Stimulated activated naive B cell treated with anti-CD40 and anti-IgM and Interleukin-4, amounts not matched to agents 10 μg/mL and 1 μg/mL and 100 μg/mL, for 72 hours (primary cell): ENCODE measurements at regions not wholly inside any gene's neighbourhood (a gene's known extent, or its start where the extent isn't known, plus 50 kb on each side); places are given as distances from the start of the nearest gene placed in this dataset.
"Not testable (repeated sequence)": the region's sequence is repeated elsewhere in the genome, so short reads cannot be mapped to it uniquely, and the experiment has no call there.

Experiments used
- ATAC-seq, 2 donors: fragments of 150-1000 bp; cut with Tn5 transposase; replicated peaks; 2 replicates each; pipeline ENCODE4 v1.10.0; 2021; ENCODE audit warnings: moderate library complexity in 1 of 2
- DNase-seq: peaks from one replicate; pipeline ENCODE4 v3.0.0; 2021
- H3K27ac Mint-ChIP-seq: one replicate; pipeline ENCODE4 v1.8.0; 2022; ENCODE audit warnings: mild to moderate bottlenecking, mixed read lengths
- H3K27me3 Mint-ChIP-seq, 2 donors: one replicate each; pipeline ENCODE4 v1.8.0; 2022; ENCODE audit warnings: mixed read lengths in 2 of 2
- H3K36me3 Mint-ChIP-seq, 2 donors: one replicate each; pipeline ENCODE4 v1.8.0; 2022; ENCODE audit warnings: mixed read lengths in 2 of 2, mild to moderate bottlenecking in 1 of 2
- H3K4me1 Mint-ChIP-seq, 2 donors: one replicate each; pipeline ENCODE4 v1.8.0; 2022; ENCODE audit warnings: mixed read lengths in 2 of 2, mild to moderate bottlenecking in 1 of 2
- H3K4me3 Mint-ChIP-seq, 2 donors: one replicate each; pipeline ENCODE4 v1.8.0; 2022; ENCODE audit warnings: mild to moderate bottlenecking in 2 of 2, mixed read lengths in 2 of 2, moderate library complexity in 1 of 2
- H3K9me3 Mint-ChIP-seq, 2 donors: one replicate each; pipeline ENCODE4 v1.8.0; 2022; ENCODE audit warnings: mixed read lengths in 2 of 2, mild to moderate bottlenecking in 1 of 2

GRCh38 chr1:203401199-203401877 lies 50.4 kb upstream of the FMOD start:
- Mint-ChIP-seq H3K4me1 (peaks cover 18 to 22% of the 10 kb centered on the region in 2 donors), H3K27ac (no peak overlapping the region), H3K36me3 (peaks cover 0 to 3% of the 10 kb centered on the region in 2 donors), H3K9me3 (no peaks in the 10 kb centered on the region), H3K27me3 (peaks cover 23 to 30% of the 10 kb centered on the region in 2 donors), H3K4me3 (no peak overlapping the region)
- ATAC-seq (no peak), DNase-seq (no peak)

GRCh38 chr1:203402152-203402551 lies 51.2 kb upstream of the FMOD start:
- Mint-ChIP-seq H3K27ac (no peak overlapping the region), H3K4me3 (no peak overlapping the region)
- DNase-seq: no peak

DNA sequence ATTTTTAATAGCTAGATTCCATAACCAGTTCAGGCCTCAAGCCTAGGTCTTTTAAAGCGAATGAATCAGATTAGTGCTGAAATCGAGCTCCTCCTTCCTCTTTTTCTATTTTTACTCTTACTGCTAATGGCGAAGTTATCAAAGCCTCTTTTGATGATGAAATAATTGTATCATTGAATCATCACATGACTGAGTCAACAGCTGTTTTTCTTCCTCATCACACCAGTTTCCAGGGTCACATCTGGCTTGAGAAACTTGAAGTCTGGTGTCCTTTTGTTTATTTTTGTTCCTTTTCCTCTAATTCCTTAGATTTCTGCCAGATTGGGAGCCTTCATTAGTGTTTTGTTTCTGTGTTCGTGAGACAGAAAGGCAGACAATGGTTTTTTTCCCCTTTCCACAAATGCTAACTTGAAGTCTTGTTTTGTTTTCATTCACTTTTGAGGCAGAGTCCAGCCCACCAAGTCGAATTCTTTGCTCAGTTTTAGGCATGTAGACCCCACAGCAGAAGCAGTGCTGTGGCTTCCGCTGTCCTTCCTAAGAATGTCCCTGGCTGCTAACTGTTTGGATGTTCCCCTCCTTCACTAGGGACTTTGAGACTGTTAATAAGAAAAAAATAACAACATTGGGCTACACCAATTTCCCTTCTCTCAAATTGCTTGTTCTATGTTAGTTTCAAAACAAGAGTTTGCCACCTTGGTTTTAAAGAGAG lies 51.9 kb upstream of the FMOD start:
- Mint-ChIP-seq H3K36me3 (peaks cover 0 to 3% of the 10 kb centered on the region in 2 donors), H3K9me3 (peaks cover 0 to 1% of the 10 kb centered on the region in 2 donors), H3K4me3 (no peak overlapping the region), H3K4me1 (peaks cover 9 to 10% of the 10 kb centered on the region in 2 donors), H3K27me3 (peaks cover 17 to 19% of the 10 kb centered on the region in 2 donors), H3K27ac (no peak overlapping the region)
- ATAC-seq: no peak
- DNase-seq: no peak

More at GRCh38 chr1:203402152-203402551, 51.2 kb upstream of the FMOD start:
- H3K9me3 Mint-ChIP-seq: peaks cover 0 to under 1% of the 10 kb centered on the region in 2 donors
- H3K36me3 Mint-ChIP-seq: peaks cover 0 to 3% of the 10 kb centered on the region in 2 donors
- H3K4me1 Mint-ChIP-seq: peaks cover 13 to 15% of the 10 kb centered on the region in 2 donors
- ATAC-seq: no peak
- H3K27me3 Mint-ChIP-seq: peaks cover 19 to 24% of the 10 kb centered on the region in 2 donors

- H3K27me3 Mint-ChIP-seq: peaks cover 13 to 17% of the 10 kb centered on the region in 2 donors
- H3K27ac Mint-ChIP-seq: peak overlapping the region; percentile 78
- H3K4me1 Mint-ChIP-seq: peaks cover 10 to 13% of the 10 kb centered on the region in 2 donors
- DNase-seq (no peak), ATAC-seq (no peak)
- H3K9me3 Mint-ChIP-seq: peaks cover 0 to 1% of the 10 kb centered on the region in 2 donors
- no peak overlapping the region for H3K4me3 Mint-ChIP-seq
- peaks cover 0 to 3% of the 10 kb centered on the region in 2 donors for H3K36me3 Mint-ChIP-seq
These were observed 52.7 kb upstream of the FMOD start for GRCh38 chr1:203403586-203403985.

DNA sequence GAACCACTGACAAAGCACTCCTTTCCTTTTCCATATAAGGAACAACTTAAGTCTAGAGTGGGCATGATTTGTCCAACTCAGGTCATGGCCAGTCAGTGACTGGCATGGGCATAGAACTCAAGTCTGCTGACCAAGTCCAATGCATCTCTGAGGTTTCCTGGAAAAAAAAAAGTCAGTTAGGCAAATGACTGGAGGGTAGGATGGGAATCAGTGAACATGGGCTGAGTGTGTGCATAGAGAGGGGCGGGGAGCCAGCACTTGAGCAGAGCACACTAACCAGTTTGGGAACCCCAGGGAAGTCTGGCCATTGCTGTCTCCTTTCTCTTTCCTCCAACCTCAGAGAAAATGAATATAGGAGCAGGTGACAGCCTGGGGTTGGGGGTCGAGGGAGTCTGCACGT lies 53.6 kb upstream of the FMOD start:
- H3K9me3 Mint-ChIP-seq: peaks cover 0 to 1% of the 10 kb centered on the region in 2 donors
- H3K36me3 Mint-ChIP-seq: peaks cover 0 to 3% of the 10 kb centered on the region in 2 donors
- H3K27me3 Mint-ChIP-seq: peaks cover 12 to 17% of the 10 kb centered on the region in 2 donors
- peaks cover 16 to 23% of the 10 kb centered on the region in 2 donors for H3K4me1 Mint-ChIP-seq
- peak overlapping the region; percentile 0 for H3K27ac Mint-ChIP-seq
- H3K4me3 Mint-ChIP-seq: no peak overlapping the region
- ATAC-seq (no peak), DNase-seq (no peak)

DNA sequence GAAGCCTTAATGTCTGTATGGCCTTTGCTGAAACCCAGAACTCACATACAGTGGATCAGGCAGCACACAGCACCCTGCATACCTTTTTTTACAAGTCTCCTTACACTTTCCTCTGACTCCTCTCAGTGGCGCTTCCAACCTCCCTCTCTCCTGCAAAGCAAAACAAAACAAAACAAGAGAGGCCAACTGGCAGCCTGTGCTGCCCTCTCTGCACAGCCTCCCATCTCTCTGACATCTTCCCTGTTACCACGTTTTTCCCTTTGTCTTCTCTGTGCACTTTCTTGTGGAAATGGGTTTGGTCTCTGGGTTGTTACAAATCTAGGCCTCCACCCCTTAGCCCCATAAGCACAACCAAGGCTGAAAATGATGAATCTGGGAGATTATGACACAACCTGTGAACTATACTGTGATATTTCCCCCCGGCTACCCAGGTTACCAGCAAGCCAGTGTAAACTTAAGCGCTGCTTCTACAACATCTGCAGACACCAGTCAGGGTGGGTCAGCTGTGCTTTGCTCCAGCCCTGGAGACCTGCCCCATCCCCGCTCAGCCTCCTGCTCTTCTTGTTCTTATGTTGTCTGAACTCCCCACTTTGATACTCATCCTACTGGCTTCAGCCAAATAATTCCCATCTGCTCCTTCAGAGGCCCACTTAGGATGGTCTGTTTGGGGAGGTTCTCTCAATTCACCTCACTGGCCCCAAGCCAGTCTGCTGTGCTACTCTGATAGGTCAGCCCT lies 54.9 kb upstream of the FMOD start:
- ATAC-seq (no peak), DNase-seq (no peak)
- peaks cover 1 to 3% of the 10 kb centered on the region in 2 donors for H3K36me3 Mint-ChIP-seq
- H3K9me3 Mint-ChIP-seq: peaks cover 4% of the 10 kb centered on the region in 2 donors
- no peak overlapping the region for H3K4me3 Mint-ChIP-seq
- H3K27ac Mint-ChIP-seq: no peak overlapping the region
- peaks cover 12 to 16% of the 10 kb centered on the region in 2 donors for H3K27me3 Mint-ChIP-seq
- H3K4me1 Mint-ChIP-seq: peaks cover 27 to 35% of the 10 kb centered on the region in 2 donors

GRCh38 chr1:203406446-203407045 lies 55.6 kb upstream of the FMOD start:
- ATAC-seq (no peak), DNase-seq (no peak)
- H3K4me1 Mint-ChIP-seq: peaks cover 23 to 35% of the 10 kb centered on the region in 2 donors
- no peak overlapping the region for H3K4me3 Mint-ChIP-seq
- no peak overlapping the region for H3K27ac Mint-ChIP-seq
- H3K36me3 Mint-ChIP-seq: peaks cover 4 to 5% of the 10 kb centered on the region in 2 donors
- peaks cover 7 to 8% of the 10 kb centered on the region in 2 donors for H3K9me3 Mint-ChIP-seq
- peaks cover 9 to 12% of the 10 kb centered on the region in 2 donors for H3K27me3 Mint-ChIP-seq

- H3K4me3 Mint-ChIP-seq: no peak overlapping the region
- H3K36me3 Mint-ChIP-seq: peaks cover 4 to 5% of the 10 kb centered on the region in 2 donors
- peaks cover 21 to 33% of the 10 kb centered on the region in 2 donors for H3K4me1 Mint-ChIP-seq
- ATAC-seq: no peak
- peaks cover 8 to 12% of the 10 kb centered on the region in 2 donors for H3K27me3 Mint-ChIP-seq
- no peak for DNase-seq
- H3K27ac Mint-ChIP-seq: no peak overlapping the region
- H3K9me3 Mint-ChIP-seq: peaks cover 7 to 8% of the 10 kb centered on the region in 2 donors
These were observed 56.4 kb upstream of the FMOD start for GRCh38 chr1:203407296-203407695.

DNA sequence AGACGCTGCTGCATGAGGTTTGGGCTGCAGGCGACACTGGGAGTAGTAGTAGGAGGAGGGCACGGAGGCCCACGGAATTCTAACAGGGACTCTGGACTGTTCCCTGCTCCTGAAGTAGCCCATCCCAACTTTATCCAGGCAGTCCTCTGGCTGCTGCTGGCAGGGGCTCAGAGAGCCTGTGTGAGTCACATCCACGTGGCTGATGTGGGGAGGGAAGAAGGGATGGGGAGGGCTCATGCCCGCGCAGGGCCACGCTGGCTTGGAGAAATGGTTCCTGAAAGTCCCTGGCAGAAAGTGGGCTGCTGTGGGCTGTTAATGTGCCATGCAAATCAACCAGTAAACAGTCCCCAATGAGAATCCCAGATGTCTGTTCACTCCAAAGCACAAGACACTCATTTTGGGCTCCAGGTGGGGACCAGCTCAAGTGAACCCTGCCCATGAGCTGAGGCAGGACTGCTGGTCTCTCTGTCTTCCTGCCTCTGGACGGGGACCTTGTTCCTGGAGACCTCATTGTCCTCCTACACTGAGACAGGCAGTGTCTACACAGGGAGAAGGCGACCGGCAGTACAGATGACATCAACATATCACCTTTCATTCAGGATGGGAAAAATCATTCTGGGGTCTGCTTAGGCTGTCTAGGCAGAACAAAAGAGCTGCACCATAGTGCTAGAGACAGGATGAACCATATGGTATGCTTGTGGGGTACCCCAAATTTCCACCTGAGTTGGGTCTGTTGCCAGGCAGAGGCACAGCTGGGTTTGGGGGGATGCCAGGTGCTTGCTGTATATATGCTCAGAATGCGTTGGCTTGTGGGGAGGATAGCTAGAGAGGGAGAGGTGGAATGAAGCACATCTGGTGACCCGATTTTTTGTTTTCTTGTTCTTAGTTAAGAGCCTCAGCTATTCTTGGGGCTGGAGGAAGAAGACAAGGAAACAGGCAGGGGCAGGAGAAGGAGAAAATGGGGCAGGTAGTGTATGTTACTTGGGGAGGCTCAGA lies 57.9 kb upstream of the FMOD start:
- H3K27me3 Mint-ChIP-seq: peaks cover 8 to 12% of the 10 kb centered on the region in 2 donors
- ATAC-seq (no peak), DNase-seq (no peak)
- peaks cover 14 to 16% of the 10 kb centered on the region in 2 donors for H3K9me3 Mint-ChIP-seq
- peaks cover 17 to 26% of the 10 kb centered on the region in 2 donors for H3K4me1 Mint-ChIP-seq
- H3K36me3 Mint-ChIP-seq: peaks cover 4 to 5% of the 10 kb centered on the region in 2 donors
- H3K4me3 Mint-ChIP-seq: no peak overlapping the region
- H3K27ac Mint-ChIP-seq: peak overlapping the region; percentile 70

DNA sequence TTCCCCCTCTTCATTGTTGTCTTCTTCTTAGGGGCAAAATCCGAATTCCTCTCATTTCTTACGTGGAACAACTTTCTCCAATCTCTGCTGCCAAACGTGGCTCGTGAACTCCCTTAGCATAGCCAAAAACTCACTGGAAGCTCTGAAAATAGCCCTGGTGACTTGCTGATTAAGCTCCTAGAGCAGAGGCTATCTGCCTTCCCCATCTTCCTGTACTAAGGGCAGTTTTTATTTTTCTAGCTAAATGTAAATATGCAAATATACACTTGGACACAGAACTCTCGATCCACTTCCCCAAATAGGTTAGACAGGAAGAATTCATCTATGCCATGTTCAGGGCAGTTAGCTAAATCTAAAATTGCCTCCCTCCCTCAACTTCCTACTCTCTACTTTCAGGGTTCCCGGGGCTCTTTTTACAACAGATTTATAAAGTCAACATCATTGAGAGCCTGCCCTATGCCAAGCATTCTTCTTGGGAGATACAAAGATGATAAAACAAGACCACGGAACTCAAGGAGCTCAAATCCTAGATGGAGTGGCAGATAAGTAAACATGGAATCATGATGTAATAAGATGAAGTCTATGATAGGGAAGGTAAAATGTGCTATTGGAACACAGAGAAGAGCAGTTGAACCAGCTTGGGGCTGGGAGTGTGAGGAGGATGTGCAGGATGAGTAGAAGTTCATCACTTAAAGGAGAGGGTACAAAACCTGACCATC lies 59.4 kb upstream of the FMOD start:
- Mint-ChIP-seq H3K4me3 (peak overlapping the region in 1 of 2 donors; percentile 44), H3K9me3 (peaks cover 16 to 17% of the 10 kb centered on the region in 2 donors), H3K27ac (no peak overlapping the region), H3K36me3 (peaks cover 4 to 5% of the 10 kb centered on the region in 2 donors), H3K27me3 (peaks cover 4 to 10% of the 10 kb centered on the region in 2 donors), H3K4me1 (peaks cover 17 to 26% of the 10 kb centered on the region in 2 donors)
- DNase-seq (no peak), ATAC-seq (peak; percentile 46 to 61)

DNA sequence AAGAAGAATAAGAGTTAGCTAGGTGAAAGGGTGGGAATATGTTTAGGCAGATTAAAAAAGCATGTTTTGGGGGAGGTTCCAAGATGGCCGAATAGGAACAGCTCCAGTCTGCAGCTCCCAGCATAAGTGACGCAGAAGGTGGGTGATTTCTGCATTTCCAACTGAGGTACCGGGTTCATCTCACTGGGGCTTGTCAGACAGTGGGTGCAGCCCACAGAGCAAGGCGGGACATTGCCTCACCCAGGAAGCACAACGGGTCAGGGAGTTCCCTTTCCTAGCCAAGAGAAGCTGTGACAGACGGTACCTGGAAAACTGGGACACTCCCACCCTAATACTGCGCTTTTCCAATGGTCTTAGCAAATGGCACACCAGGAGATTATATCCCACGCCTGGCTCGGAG lies 60.5 kb upstream of the FMOD start:
- H3K27ac Mint-ChIP-seq: peak overlapping the region; percentile 70
- not testable (repeated sequence) for H3K27me3 Mint-ChIP-seq, H3K4me3 Mint-ChIP-seq, DNase-seq, H3K36me3 Mint-ChIP-seq, ATAC-seq
- peaks cover 16 to 20% of the 10 kb centered on the region in 2 donors for H3K9me3 Mint-ChIP-seq
- H3K4me1 Mint-ChIP-seq: peaks cover 17 to 26% of the 10 kb centered on the region in 2 donors

DNA sequence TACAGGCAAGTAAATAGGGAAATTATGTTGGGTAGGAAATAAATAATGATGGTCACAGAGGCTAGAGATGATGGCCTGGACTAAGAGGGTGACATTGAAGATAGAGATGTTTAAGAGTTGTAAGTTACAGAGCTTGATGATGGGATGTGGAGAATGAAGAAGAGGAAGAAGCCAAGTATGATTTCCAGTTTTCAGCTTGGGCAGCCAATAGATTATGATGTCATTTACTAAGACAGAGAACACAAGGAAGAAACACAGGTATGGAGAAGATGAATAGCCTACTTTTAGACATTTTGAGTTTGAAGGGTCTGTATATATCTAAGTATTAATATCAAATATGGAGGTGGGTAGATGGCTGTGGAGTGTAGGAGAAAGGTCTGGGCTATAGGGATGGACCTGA lies 56.0 kb upstream of the PRELP start:
- no peak overlapping the region for H3K27ac Mint-ChIP-seq
- ATAC-seq (no peak), DNase-seq (no peak)
- no peak overlapping the region for H3K4me3 Mint-ChIP-seq
- H3K9me3 Mint-ChIP-seq: peaks cover 0 to 5% of the 10 kb centered on the region in 2 donors
- H3K36me3 Mint-ChIP-seq: no peaks in the 10 kb centered on the region
- peaks cover 0 to under 1% of the 10 kb centered on the region in 2 donors for H3K4me1 Mint-ChIP-seq
- H3K27me3 Mint-ChIP-seq: peaks cover 10 to 33% of the 10 kb centered on the region in 2 donors
